ENCODE measurements at regions not wholly inside any gene's neighbourhood (a gene's known extent, or its start where the extent isn't known, plus 50 kb on each side); places are given as distances from the start of the nearest gene placed in this dataset.

DNA sequence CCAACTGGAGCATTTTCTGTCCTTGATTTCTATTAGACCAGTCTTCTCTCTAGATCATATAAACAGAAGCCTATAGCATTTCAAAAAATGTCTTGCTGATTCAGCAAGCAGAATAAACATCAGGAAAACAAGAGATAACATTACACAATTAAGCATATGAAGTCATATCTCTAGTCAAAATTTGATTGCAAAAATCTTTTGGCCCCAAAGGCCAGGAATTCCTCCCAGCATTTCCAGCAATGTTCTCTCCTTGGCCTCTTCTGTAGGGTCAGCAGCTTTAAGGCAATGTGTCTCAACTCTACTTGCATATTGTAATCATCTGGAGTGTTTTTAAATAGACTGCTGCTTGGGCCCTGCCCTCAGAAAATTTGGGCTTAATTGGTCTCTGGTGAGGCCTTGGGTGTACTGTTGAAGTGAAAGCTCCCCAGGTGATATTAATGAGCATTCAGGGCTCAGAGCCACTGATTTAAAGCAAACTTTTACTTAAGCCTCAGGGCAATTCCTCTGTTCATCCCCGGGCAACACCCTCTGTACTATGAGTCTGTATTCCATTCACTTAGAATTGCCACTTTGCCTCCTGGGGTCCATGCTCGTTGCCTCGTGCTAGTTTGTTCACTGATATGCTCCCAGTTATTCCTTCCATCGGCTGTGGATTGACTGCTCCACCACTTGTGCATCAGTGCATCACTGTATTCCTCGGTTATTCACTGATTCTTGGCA is 1072.6 kb downstream of the ROBO2 start:
- in situ Hi-C loops (cut with HindIII; ENCODE audit: low sequenced_read_pairs) = no loop called here

DNA sequence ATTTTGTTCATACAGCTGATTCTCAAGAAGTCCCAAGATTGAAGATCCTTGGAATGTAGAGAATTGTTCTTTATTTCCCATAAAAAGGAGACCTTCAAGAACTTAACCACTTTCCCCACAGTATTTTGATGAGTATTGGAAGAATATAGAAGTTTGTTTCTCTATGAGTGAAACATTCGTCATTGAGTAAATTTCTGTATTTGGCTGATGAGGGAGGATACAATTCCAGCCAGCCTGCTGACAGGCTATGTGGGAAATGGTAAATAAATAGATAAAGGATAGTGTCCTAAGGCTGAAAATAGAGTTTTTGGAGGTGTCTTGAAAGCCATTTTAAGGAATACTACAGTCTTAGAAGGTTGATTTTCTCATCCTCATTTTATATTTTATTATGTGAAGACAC is 1076.1 kb downstream of the ROBO2 start:
- in situ Hi-C loops (cut with HindIII; ENCODE audit: low sequenced_read_pairs) = no loop called here
- no peak overlapping the region for H3K4me3 ChIP-seq (ENCODE audit: low read depth, low read length)
- TF ChIP-seq, protein P1, sequence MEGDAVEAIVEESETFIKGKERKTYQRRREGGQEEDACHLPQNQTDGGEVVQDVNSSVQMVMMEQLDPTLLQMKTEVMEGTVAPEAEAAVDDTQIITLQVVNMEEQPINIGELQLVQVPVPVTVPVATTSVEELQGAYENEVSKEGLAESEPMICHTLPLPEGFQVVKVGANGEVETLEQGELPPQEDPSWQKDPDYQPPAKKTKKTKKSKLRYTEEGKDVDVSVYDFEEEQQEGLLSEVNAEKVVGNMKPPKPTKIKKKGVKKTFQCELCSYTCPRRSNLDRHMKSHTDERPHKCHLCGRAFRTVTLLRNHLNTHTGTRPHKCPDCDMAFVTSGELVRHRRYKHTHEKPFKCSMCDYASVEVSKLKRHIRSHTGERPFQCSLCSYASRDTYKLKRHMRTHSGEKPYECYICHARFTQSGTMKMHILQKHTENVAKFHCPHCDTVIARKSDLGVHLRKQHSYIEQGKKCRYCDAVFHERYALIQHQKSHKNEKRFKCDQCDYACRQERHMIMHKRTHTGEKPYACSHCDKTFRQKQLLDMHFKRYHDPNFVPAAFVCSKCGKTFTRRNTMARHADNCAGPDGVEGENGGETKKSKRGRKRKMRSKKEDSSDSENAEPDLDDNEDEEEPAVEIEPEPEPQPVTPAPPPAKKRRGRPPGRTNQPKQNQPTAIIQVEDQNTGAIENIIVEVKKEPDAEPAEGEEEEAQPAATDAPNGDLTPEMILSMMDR (IDR thresholded peaks at IDR 0.05; ENCODE audit: low read depth, low read length) = no peak
- no peak for DNase-seq (ENCODE audit: low read depth, low spot score)

More for the DNA sequence above, 1072.6 kb downstream of the ROBO2 start:
- TF ChIP-seq, protein P1 (IDR thresholded peaks at IDR 0.05; ENCODE audit: low read depth, low read length) = no peak
- no peak overlapping the region for H3K4me3 ChIP-seq (ENCODE audit: low read depth, low read length)
- no peak for DNase-seq (ENCODE audit: low read depth, low spot score)

DNA sequence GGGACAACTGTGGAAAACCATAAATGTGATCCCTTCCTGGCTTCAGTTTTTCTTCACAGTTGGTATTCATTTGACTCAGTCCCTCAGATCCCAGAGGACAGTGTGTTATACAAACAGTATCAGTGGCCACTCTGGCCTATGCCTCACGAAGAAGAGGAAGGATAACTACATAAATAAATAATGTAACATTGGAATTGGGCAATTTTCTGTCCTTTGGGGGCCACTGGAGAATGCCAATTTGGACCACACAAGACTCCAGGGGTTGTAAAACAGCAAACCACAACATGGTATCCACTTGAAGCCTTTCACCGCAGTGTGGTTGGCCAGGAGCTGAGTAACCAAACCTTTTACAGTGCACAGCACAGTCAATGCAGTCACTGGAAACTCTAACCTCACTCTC is 1077.0 kb downstream of the ROBO2 start:
- TF ChIP-seq, protein P1 (IDR thresholded peaks at IDR 0.05; ENCODE audit: low read depth, low read length) = no peak
- H3K4me3 ChIP-seq (ENCODE audit: low read depth, low read length) = no peak overlapping the region
- DNase-seq (ENCODE audit: low read depth, low spot score) = peak; percentile 83
- in situ Hi-C loops (cut with HindIII; ENCODE audit: low sequenced_read_pairs) = no loop called here

DNA sequence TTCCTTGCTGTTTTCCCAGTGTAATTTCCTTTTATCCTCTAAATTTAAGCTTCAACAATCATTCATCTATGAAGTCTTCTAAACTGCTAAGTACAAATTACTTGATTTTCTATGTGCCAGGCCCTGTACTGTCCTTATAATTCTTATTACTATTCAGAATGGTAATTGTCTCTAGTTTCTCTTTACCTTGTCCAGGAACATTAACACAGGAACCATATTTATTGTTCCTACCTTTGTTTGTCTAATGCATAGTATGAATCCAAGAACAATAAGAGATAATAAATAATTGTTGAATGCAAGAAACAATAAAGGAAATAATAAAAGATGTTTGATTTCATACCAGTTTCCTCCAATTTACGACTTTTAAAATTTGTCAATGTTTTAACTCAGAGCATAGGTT is 1083.2 kb downstream of the ROBO2 start:
- in situ Hi-C loops (cut with HindIII; ENCODE audit: low sequenced_read_pairs) = no loop called here
- DNase-seq (ENCODE audit: low read depth, low spot score) = no peak
- TF ChIP-seq, protein P1 (IDR thresholded peaks at IDR 0.05; ENCODE audit: low read depth, low read length) = no peak
- H3K4me3 ChIP-seq (ENCODE audit: low read depth, low read length) = no peak overlapping the region

DNA sequence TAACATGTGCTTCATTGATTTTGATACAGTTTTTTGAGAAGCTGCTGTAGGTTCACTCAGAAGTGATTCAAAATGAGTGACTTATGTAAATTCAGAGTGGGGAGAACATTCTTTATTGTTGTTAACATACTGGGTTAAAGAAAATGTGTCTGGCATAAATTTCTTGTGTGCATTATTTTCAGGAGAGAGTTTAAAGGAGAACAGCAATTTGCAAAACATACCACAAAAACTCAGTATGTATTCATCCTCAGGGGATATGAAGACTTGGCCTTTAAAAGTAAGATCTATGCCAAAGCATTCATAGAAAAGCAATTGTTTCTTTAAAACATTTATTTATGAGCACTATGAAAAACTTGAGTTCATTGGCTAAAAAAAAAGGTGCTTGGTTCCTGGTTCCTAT is 1089.8 kb downstream of the ROBO2 start:
- in situ Hi-C loops (cut with HindIII; ENCODE audit: low sequenced_read_pairs) = no loop called here
- no peak overlapping the region for H3K4me3 ChIP-seq (ENCODE audit: low read depth, low read length)
- DNase-seq (ENCODE audit: low read depth, low spot score) = no peak
- TF ChIP-seq, protein P1 (IDR thresholded peaks at IDR 0.05; ENCODE audit: low read depth, low read length) = no peak

DNA sequence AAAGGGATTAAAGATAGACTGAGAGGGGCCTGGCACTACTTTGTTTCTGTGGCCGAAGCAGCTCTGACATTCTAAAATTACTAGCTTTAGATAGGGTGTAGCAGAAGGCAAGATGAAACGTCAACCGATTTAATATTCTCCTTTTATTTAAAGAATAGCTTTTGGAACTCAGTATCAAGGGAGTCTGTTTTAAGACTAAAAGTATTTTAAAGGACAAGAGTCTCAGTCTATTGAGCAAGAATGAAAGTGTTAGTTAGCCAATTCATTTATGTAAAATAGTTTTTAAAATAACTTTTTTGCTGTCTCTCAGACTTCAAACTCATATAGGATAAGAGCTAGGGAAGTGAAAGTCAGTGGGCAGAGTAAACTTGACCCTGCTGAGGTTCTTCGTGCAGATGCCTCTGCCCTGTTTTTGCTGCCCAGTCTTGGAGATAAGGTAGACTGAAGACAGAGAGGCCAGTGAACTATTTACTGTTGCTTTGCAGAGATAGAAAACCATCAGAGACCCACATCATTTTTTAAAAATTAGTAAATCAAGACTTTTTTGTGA is 1090.9 kb downstream of the ROBO2 start:
- DNase-seq (ENCODE audit: low read depth, low spot score) = no peak
- in situ Hi-C loops (cut with HindIII; ENCODE audit: low sequenced_read_pairs) = no loop called here
- TF ChIP-seq, protein P1 (IDR thresholded peaks at IDR 0.05; ENCODE audit: low read depth, low read length) = no peak
- H3K4me3 ChIP-seq (ENCODE audit: low read depth, low read length) = no peak overlapping the region
